Right lobe of liver (tissue), 4 donors: ENCODE measurements at regions not wholly inside any gene's neighbourhood (a gene's known extent, or its start where the extent isn't known, plus 50 kb on each side); places are given as distances from the start of the nearest gene placed in this dataset.

Experiments used
- POLR2A ChIP-seq: fragments of 450-650 bp; IDR thresholded peaks from one replicate; pipeline ENCODE4 v1.6.1; 2017; ENCODE audit warnings: antibody characterized with exemption, mild to moderate bottlenecking
- TF ChIP-seq, protein P1 (sequence below), 4 donors: fragments of 200-600 bp in 3 of 4; fragments of 450-650 bp in 1 of 4; IDR thresholded peaks; one replicate each; pipeline versions ENCODE4 v1.5.1 to v1.8.0; 2016 to 2022; ENCODE audit warnings: antibody characterized with exemption in 4 of 4, mild to moderate bottlenecking in 2 of 4
- donor health status: DM: no; HTN: no; CAD: no.
- donor health status: DM: no; HTN: no; CAD: no.
- donor health status: DM: no; HTN: yes; CAD: no.

DNA sequence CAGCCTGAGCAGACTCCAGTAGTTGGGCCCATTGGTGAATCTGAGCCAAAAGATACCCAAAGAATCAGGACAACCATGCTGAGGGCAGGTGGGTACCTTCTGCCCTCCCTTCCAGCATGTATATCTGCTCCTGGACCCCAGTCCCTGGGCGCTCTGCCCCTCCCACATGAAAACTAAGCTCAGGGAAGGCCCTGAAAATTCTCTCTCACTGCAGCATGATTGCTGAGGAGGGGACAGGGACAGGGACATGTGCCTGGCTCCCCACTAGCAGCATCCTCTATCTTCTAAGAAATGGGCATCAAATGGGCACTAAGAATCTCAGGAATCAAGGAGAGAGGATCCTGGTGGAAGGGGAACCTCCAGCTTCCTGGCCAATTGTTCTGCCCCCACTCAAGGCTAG is 446.0 kb downstream of the MATN1 start:
- TF ChIP-seq, protein P1, sequence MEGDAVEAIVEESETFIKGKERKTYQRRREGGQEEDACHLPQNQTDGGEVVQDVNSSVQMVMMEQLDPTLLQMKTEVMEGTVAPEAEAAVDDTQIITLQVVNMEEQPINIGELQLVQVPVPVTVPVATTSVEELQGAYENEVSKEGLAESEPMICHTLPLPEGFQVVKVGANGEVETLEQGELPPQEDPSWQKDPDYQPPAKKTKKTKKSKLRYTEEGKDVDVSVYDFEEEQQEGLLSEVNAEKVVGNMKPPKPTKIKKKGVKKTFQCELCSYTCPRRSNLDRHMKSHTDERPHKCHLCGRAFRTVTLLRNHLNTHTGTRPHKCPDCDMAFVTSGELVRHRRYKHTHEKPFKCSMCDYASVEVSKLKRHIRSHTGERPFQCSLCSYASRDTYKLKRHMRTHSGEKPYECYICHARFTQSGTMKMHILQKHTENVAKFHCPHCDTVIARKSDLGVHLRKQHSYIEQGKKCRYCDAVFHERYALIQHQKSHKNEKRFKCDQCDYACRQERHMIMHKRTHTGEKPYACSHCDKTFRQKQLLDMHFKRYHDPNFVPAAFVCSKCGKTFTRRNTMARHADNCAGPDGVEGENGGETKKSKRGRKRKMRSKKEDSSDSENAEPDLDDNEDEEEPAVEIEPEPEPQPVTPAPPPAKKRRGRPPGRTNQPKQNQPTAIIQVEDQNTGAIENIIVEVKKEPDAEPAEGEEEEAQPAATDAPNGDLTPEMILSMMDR (IDR thresholded peaks at IDR 0.05): no peak
- TF ChIP-seq POLR2A: no peak
